Stimulated activated CD8-positive, alpha-beta memory T cell treated with anti-CD3 and anti-CD28 coated beads, Interleukin-12 subunit alpha, Interleukin-12 subunit beta, amount 100 ng/mL, for 4 hours (primary cell): ENCODE measurements at regions not wholly inside any gene's neighbourhood (a gene's known extent, or its start where the extent isn't known, plus 50 kb on each side); places are given as distances from the start of the nearest gene placed in this dataset.

Experiments
- DNase-seq: peaks from one replicate; pipeline ENCODE4 v3.0.0-alpha.2; 2020; ENCODE audit warnings: low read depth

DNA sequence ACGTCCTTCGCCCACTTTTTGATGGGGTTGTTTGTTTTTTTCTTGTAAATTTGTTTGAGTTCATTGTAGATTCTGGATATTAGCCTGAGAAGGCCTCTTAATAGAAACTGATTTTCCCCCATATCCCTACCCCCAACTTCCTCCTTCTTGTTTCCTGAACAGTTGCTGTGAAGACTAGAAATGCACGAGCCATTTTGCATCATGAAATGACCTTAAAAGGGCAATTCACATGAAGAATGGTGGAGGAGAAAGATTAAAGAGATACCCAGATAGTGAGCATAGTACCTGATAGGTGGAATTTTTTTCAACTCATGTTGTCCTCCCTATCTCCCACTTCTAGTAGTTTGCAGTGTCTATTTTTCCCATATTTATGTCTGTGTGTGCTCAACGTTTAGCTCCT, 55.2 kb upstream of the KCNH8 start:
- DNase-seq, result no peak

DNA sequence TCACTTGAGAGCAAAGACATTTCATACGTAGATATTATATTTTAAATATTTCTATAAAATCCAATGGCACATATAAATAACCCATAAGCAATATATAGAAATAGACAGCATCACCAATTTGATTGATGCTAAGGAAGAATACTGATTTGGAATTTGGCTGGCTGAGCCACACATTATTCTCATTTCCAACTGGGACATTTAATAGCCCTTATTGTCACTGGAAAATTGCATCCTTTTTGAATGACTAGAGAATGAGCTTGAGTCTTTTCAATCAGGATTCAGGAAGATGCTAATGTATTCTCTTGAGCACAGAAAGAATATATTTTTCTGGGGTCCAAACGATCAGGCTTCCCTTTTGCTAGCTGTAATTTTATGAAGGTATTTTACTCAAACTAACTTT, 70.9 kb upstream of the KCNH8 start:
- no peak for DNase-seq

DNA sequence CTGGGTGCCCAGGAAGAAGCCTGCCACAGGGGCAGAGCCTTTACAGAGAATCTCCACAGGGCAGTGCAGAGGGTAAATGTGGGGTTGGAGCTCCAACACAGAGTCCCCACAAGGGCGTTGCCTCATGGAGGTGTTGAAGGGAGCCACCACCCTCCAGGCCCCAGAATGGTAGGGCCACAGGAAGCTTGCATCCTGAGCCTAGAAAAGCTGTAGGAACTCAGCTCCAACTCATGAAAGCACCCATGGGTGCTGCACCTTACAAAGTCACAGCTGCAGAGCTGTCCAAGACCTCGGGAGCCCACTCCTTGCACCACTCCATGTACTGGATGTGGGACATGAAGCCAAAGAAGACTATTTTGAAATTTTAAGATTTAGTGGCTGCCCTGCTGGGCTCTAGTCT, 73.3 kb upstream of the KCNH8 start:
- DNase-seq, result no peak

DNA sequence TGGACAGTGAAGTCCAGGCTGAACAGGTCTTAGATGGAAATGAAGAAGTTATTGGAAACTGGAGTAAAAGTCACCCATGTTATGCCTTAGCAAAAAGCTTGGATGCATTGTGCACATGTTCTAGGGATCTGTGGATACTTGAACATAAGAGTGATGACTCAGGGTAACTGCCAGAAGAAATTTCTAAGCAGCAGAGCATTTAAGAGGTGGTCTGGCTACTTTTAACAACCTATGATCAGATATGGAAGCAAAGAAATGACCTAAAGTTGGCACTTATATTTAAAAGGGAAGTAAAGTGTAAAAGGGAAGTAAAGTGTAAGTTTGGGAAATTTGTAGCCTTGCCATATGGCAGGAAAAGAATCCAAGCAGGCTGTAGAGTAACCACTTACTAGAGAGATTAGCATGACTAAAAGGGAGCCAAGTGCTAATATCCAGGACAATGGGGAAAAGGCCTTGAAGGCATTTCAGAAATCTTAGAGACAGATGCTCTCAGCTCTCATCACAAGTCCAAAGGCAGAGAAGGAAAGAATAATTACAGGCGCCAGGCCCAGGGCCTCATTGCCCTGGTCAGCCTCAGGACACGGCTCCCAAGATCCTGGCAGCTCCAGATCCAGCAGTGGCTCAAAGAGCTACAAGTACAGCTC, 73.9 kb upstream of the KCNH8 start:
- DNase-seq, result no peak

DNA sequence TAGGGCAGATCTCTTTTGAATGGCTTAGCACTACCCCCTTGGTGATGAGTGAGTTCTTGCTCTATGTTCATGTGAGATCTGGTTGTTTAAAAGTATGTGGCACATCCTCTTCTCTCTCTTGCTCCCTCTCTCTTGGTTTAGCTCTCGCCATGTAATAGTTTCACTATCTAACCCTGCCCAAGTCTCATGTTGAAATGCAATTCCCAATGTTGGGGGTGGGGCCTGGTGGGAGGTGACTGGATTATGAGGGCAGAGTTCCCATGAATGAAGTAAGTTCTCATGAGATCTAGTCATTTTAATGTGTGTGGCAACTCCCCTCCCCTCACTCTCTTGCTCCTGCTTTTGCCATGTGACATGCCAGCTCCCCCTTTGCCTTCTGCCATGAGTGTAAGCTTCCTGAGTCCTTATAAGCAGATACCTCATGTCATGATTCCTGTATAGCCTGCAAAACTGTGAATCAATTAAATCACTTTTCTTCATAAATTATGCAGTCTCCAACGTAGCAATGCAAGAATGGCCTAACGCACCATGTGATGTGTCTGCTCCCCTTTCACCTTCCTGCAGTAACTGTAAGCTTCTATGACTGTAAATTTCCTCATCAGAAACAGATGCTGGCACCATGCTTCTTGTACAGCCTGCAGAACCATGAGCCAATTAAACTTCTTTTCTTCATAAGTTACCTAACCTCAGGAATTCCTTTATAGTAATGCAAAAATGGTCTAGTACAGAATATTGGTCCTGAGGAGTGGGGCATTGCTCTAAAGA, 74.8 kb upstream of the KCNH8 start:
- no peak for DNase-seq

DNA sequence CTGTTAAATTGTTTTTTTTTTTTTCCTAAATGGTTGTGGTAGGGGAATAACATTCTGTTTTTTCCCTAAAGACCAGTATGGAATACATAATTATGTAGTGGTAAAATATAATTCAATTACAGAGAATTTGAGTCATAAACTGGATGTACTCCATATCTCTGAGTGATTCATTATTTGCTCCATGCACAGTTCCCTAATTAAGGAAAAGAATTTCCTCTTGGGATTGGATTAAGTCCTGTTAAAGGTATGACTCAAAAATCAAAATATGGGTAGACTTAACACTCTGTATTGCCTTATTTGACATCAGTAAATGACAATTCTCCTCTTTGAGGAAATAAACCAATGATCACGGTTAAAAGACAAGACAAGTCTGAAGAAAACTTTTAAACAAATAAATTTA, 78.0 kb upstream of the KCNH8 start:
- DNase-seq, result no peak

DNA sequence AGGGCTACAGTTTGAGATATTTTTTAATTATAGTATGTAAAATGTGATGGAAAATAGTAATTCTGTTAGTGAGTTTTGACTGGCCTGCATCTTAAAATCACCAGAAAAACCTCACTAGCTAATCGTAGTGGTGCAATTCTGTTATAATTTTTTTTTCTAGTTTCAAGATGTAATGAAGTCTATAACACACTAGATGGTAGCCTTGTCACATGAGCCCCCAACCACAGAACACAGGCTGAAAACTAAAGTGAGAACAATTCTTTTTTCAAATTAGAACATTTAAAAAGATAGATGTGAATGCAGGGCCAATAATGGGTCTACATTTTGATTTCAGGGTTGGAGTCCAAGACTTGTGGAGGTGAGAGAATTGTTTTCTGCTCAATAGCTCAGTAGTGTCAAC, 83.3 kb upstream of the KCNH8 start:
- no peak for DNase-seq

DNA sequence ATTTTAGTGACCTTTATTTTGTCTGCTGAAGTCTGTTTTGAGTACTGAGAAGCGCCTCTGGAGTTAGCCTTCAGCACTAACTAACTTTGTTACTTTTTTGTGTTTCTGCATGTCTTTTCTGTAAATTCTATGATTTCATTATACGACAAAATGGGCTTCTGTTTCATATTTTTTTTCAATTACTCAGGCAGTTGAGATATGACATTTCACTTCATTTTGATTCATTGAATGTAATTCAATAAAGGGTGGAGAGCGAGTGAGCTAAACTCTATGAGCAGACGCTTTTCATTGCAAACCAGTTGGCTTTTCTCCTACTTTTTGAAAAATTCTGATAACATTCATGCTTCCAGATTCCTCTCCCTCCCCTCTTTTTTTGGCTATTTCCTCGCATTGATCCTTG, 84.4 kb upstream of the KCNH8 start:
- no peak for DNase-seq

DNA sequence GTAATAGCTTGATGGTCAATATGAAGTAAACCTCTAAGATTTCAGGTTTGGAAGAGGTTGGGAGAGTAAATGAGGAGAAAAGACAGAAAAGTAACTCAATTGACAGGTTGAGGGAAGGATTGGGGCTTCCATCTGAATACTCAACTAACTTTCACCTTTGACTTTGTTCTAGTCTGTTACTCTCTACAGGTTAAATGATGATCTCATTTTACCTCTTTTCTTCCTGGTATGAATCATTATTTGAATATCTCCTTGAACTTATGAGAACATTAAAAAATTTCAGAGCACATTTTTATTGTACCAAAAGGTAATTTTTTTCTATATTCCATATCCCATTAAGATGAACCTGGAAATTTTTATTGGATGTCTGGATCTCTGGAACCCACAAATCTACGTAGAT, 87.9 kb upstream of the KCNH8 start:
- no peak for DNase-seq

DNA sequence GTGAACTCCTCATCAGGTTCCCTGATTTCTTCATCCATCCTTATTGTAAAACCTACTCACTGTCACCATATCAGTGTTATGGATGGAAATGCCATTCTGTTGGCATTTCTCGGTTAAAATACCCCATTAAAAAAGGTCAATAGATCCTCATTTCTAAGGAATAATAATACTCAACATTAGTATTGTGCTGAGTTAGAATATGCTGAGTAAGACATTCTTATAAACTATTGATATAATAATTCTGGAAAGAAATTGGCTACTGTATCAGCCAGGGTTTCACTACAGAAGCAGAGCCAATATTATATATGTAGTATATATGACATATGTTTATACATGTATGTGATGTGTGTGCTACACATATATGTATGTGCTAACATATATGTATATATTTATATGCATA, 95.4 kb upstream of the KCNH8 start:
- no peak for DNase-seq

DNA sequence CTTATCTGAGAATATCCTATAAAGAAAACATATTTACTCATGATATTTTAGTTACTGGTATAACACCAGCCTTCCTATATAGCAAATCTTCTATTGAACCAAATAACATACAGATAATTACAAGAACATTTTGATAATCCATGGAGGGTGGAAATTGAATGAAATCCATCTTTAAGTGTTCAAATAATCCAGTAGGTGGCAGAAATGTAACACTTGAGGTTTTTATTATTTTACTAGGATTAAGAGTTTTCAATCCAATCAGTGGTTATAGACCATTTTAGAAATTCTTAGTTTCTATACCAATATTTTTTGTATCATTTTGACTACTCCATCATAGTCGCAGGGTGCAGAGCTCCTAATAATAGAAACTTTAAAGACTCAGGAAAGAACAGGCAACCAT, 101.9 kb upstream of the KCNH8 start:
- no peak for DNase-seq

DNA sequence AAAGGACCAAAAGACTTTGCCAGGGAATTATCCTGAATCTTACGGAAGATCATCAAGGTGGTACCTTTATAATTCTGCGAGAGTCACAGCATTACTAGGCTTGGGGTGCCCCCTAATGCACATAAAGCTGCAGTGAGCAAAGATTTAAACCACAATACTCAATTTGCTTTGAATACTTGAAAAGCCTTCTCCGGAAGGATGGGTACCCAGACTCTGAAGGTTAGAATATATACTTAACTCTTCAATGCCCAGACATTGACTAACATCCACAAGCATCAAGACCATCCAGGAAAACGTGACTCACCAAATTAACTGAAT, 117.8 kb upstream of the KCNH8 start:
- DNase-seq, result no peak

DNA sequence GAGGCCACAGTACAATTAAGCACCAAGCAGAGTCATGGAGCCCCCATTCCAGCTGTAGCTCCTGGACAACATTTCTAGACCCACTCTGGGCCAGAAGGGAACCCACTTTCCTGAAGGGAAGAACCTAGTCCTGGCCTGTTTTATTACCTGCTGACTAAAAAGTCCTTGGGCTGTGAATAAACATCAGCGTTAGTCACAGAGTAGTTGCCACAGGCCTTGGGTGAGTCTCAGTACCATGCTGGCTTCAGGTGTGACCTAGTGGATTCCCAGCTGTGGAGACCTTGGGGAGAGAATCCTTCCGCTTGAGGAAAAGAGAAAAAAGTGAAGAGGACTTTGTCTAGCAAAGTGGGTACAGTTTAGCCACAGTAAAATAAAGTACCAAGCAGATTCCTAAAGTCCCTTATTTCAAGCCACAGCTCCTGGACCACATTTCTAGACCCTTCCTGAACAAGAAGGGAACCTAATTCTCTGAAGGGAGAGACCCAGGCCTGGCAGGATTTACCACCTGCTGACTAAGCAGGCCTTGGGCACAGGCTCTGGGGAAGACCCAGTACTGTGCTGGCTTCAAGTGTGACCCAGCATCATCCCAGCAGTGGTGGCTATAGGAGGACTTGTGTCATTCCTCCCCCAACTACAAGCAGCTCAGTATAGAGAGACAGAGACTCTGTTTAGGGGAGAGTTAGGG, 118.3 kb upstream of the KCNH8 start:
- no peak for DNase-seq

DNA sequence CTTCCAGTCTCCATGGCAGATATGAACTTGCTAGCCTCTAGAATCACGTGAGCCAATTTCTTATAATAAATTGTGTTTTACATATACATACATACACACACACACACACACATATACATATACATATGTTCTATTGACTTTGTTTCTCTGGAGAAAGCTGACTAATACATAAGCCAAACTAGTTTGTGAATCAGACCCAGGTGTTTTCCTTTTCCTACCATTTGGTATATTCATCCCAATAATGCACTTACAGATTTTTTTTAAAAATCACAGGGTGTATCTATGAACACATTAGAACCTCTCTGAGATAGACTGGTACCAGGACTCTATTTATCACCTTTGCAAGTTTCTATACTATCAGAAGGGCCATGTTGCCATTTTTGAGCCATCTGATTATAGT, 122.9 kb upstream of the KCNH8 start:
- DNase-seq, result no peak

DNA sequence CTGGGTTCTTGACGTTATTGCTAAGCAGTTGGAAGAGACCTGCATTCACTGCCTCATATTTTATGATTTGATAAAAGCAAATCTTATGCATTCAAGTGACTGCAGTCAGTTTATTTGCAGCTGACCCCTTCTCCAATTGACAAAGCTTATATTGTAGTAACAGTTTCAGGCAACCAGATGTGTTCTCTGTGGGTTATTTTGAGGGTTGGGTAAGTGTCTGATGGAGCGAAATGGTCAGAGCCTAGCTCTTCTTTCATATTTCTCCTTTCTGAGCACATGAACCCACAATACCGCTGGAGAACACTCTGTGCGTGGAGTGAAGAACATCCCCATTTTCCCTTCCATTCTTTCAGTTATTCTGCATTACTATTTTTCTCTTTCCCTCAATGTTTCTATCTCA, 125.8 kb upstream of the KCNH8 start:
- DNase-seq, result no peak

DNA sequence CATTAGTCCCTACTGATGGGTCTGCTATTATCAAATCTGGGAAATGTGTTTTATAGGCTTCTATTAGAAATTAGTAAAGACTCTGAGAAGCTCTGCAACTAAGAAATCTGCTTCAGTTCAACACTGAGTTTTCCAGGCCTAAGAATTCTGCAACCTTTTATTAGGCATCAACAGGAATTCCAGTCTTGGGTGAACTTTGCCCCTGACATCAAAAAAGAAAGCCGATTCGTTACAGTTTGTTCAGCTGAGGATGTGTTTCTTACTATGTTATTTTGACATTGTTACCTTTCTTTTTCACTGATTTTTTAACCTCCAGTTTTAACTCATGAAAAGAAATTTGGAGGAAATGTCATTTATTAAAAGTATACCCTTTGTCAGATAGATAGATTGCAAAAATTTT, 131.5 kb upstream of the KCNH8 start:
- no peak for DNase-seq

DNA sequence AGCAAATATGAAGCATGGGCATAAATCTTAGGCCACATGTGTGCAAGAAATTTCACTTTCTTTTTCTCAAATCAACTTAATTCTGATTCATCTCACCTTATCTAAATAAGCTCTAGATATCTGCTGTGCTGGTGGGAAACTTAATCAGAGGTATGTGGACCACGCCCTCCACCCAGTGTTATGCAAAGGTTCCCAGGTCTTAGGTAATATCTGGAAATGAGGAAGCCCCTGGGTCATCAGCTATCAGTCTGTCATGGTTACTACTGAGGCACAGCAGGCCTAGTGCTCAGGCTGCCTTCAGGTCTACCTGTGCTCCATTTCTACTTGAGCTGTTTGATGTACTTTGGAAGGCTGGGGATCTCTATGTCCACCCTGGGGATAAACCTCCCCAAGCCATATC, 134.4 kb upstream of the KCNH8 start:
- no peak for DNase-seq

DNA sequence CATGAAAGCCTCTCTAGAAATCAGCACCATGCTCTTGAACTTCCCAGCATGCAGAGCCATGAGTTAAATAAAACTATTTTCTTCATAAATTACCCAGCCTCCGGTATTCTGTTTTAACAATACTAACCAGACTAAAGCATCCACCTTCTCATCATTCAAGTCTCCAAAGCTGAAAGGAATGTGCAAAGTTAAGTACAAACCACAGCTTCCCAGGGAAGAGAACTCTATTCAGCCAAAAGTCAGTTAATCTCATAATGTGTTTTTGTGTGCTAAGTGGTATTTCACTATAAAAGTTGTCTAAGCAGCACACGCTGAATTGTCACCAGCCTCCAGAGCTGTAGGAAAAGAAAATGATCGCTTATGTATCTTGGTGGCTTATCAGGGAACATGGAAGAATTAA, 135.5 kb upstream of the KCNH8 start:
- no peak for DNase-seq

DNA sequence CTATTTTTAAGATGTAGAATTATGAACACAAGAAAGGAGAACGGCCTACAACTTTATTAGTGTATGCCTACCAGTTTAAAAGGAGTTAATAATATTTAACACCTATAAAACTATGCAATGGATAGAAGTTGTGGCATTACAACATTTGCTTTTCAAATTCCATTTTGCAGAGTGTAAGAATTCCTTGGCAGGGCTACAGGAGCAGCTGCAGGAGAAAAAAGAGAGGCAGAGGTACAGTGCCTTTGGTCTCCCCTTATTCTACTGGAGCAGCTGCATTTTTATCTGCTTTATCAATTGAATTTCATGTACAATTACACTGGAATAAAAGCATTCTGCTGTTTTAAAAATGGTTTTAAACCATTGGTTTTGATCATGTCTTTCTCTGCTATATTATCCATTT, 145.7 kb upstream of the KCNH8 start:
- DNase-seq, result no peak

DNA sequence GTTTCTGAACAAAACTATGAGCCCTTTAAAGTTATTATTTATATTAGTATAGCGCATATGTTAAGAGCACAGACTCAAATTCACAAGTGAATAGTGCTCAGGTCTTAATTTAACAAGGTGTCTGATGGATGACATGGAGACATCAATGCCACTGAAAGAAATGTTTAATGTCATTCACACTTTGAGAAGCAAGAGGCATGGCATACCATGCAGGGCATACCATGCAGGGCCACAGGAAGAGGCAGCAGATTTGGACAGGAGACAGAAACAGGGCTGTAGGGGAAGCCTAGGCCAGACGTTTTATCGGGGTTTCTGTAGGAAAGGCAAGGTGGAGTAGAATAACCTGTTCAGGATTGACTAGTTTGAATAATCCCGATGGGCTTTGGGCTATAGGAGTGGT, 150.2 kb upstream of the KCNH8 start:
- no peak for DNase-seq

DNA sequence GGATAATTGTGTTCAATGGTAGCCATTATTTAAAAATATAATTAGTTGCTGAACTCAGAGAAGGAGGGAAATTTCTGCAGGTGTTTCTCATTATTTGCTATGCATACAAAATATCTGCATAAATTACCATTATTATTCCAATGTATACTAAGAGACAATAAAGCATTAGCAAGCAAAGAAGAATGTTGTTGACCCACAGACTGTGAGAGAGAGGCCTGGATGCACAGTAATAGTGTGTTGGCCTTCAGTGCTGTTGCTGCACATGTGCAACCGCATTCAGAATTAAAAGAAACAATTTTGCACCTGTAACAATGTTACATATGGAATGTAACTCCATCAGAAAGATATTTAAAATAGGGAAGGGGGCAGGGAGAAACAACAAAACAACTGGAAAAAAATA, 155.6 kb upstream of the KCNH8 start:
- DNase-seq, result no peak

DNA sequence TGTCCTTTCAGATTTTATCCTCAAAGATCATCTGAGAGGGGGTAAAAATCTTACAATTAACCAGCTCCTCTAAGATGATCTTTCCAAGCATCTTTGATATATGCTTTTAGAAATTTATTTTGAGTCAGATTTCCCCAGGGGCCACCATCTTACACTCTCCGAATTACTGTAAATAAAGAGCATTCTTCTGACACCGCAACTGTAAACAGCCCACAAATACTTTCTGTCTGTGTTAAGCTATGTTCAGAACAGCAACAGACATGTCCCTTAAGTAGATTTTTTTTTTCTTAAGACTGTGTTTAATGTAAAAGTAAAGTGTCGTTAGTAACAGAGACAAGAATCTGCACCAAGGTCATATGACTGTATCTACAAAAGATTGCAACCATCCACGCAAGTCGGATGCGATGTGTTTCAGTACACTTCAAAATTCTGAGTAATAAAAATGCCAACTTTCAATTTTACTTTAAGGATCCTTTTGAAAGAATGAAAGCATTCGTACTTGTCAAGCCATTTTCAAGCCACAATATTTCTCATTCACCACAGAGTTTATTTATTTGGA, 159.0 kb upstream of the KCNH8 start:
- no peak for DNase-seq

DNA sequence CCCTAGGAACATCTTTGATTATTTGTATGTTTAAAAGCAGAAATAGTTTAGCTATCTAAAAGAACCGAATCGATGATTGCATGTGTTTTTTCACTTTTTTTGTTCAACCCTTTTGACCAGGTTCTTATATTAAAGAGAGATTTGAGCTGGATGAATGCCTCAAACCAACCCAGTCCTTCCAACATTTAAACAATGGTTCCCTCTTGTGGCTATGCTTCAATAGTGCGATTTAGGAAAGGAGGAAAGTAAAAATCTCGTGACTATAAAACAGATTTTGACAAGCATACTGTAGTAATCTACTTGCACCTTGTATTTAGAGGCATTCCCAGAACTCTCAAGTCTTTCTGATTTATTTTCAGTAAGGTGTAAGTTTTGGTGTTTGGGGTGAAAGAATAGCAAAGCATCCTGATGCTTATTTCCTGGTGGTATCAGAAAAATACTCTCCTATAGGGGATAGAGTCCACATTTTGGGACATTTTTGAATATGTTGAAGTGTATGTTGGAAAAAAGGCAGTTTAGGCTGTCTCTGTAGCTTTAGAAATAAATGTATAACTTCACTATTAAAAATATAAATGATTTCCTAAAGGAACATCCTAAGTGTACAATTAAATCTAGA, 159.6 kb upstream of the KCNH8 start:
- no peak for DNase-seq
